ENCODE measurements at regions not wholly inside any gene's neighbourhood (a gene's known extent, or its start where the extent isn't known, plus 50 kb on each side); places are given as distances from the start of the nearest gene placed in this dataset.

DNA sequence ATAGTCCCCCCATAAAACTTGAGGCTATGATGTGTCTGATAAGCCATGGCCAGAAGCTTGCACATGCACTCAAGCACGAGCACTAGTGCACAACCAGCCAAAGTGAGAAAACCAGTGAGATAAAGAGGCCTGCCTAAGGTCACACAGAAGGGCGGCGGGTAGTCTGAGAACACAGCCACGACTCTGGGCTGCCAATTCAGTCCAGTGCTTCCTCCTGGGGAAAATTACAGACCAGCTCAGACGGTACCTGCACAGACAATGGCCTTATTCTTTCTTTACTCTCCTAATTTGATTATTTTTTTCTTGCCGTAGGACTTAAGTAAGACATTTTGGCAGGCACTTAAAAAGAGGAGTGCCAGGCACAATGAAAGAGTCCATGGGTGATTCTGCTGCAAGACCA, 533.2 kb upstream of the FAT1 start:
- TF ChIP-seq TAF1 (IDR thresholded peaks at IDR 0.05; ENCODE audit: borderline replicate concordance, insufficient read depth, low read length): no peak
- TF ChIP-seq, protein P1, sequence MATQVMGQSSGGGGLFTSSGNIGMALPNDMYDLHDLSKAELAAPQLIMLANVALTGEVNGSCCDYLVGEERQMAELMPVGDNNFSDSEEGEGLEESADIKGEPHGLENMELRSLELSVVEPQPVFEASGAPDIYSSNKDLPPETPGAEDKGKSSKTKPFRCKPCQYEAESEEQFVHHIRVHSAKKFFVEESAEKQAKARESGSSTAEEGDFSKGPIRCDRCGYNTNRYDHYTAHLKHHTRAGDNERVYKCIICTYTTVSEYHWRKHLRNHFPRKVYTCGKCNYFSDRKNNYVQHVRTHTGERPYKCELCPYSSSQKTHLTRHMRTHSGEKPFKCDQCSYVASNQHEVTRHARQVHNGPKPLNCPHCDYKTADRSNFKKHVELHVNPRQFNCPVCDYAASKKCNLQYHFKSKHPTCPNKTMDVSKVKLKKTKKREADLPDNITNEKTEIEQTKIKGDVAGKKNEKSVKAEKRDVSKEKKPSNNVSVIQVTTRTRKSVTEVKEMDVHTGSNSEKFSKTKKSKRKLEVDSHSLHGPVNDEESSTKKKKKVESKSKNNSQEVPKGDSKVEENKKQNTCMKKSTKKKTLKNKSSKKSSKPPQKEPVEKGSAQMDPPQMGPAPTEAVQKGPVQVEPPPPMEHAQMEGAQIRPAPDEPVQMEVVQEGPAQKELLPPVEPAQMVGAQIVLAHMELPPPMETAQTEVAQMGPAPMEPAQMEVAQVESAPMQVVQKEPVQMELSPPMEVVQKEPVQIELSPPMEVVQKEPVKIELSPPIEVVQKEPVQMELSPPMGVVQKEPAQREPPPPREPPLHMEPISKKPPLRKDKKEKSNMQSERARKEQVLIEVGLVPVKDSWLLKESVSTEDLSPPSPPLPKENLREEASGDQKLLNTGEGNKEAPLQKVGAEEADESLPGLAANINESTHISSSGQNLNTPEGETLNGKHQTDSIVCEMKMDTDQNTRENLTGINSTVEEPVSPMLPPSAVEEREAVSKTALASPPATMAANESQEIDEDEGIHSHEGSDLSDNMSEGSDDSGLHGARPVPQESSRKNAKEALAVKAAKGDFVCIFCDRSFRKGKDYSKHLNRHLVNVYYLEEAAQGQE (IDR thresholded peaks at IDR 0.05; ENCODE audit: insufficient read depth in 1 of 2, low read depth in 2 of 2, low read length in 2 of 2): no peak
- TF ChIP-seq POLR2AphosphoS5 (IDR thresholded peaks at IDR 0.05; ENCODE audit: low read depth, low read length): no peak
